ENCODE measurements at regions not wholly inside any gene's neighbourhood (a gene's known extent, or its start where the extent isn't known, plus 50 kb on each side); places are given as distances from the start of the nearest gene placed in this dataset.

GRCh38 chr18:1177232-1177631 lies 272.6 kb downstream of the ADCYAP1 start:
- TF ChIP-seq EZH2 (IDR thresholded peaks at IDR 0.05) = no peak
- no peak for TF ChIP-seq POLR2AphosphoS5 (IDR thresholded peaks at IDR 0.05; ENCODE audit: borderline replicate concordance, low read depth, low read length)
